ENCODE measurements at regions not wholly inside any gene's neighbourhood (a gene's known extent, or its start where the extent isn't known, plus 50 kb on each side); places are given as distances from the start of the nearest gene placed in this dataset.

GRCh38 chr18:3328532-3328931 lies 66.6 kb downstream of the MYL12B start:
- TF ChIP-seq, protein P1, sequence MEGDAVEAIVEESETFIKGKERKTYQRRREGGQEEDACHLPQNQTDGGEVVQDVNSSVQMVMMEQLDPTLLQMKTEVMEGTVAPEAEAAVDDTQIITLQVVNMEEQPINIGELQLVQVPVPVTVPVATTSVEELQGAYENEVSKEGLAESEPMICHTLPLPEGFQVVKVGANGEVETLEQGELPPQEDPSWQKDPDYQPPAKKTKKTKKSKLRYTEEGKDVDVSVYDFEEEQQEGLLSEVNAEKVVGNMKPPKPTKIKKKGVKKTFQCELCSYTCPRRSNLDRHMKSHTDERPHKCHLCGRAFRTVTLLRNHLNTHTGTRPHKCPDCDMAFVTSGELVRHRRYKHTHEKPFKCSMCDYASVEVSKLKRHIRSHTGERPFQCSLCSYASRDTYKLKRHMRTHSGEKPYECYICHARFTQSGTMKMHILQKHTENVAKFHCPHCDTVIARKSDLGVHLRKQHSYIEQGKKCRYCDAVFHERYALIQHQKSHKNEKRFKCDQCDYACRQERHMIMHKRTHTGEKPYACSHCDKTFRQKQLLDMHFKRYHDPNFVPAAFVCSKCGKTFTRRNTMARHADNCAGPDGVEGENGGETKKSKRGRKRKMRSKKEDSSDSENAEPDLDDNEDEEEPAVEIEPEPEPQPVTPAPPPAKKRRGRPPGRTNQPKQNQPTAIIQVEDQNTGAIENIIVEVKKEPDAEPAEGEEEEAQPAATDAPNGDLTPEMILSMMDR (IDR thresholded peaks at IDR 0.05; ENCODE audit: control insufficient read depth, insufficient read depth, low read depth, low read length, missing control alignments), result no peak
- H3K4me3 ChIP-seq (ENCODE audit: control insufficient read depth, low read depth, low read length), result no peak overlapping the region
- no peak for DNase-seq (ENCODE audit: low read depth)

DNA sequence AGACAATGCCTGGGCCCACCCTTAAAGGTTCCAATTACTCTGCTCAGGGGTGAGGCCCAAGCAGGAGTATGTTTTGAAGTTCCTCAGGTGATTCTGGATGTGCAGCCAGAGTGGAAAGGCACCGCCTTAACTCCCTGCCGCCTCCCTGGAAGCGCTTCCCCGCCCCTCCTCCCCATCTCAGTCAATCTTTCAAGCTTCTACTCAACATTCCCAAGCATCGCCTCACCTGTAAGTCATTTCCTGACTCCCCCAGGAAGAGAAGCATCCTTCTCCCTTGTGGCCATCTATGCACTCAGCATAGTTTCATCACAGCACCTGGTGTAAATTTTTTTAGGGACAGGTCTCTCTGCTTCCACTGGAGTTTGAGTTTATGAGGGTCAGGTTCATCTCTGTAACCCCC lies 67.5 kb downstream of the MYL12B start:
- no peak for DNase-seq (ENCODE audit: low read depth)
- no peak overlapping the region for H3K4me3 ChIP-seq (ENCODE audit: control insufficient read depth, low read depth, low read length)
- TF ChIP-seq, protein P1 (IDR thresholded peaks at IDR 0.05; ENCODE audit: control insufficient read depth, insufficient read depth, low read depth, low read length, missing control alignments), result no peak

DNA sequence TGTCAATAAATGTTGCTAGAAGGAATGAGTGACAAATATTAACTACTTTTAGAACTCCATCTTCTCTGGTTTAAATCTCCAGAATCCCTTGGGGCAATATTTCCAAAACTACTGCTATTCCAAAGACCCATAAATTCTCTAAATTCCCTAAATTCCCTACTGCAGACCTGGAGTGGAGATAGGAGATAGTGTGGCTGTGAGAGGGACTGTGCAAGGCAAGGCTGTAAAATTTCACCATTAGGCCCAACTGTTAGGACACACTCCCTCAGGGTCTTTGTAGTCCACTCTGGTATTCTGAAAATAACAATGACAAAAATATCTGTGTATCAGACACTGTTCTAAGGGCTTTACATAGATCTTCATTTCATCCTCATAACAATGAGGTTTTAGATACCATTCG lies 67.9 kb downstream of the MYL12B start:
- TF ChIP-seq, protein P1 (IDR thresholded peaks at IDR 0.05; ENCODE audit: control insufficient read depth, insufficient read depth, low read depth, low read length, missing control alignments), result no peak
- no peak for DNase-seq (ENCODE audit: low read depth)
- no peak overlapping the region for H3K4me3 ChIP-seq (ENCODE audit: control insufficient read depth, low read depth, low read length)

GRCh38 chr18:3330622-3331021 lies 68.7 kb downstream of the MYL12B start:
- DNase-seq (ENCODE audit: low read depth), result no peak
- H3K4me3 ChIP-seq (ENCODE audit: control insufficient read depth, low read depth, low read length), result no peak overlapping the region
- TF ChIP-seq, protein P1 (IDR thresholded peaks at IDR 0.05; ENCODE audit: control insufficient read depth, insufficient read depth, low read depth, low read length, missing control alignments), result no peak

DNA sequence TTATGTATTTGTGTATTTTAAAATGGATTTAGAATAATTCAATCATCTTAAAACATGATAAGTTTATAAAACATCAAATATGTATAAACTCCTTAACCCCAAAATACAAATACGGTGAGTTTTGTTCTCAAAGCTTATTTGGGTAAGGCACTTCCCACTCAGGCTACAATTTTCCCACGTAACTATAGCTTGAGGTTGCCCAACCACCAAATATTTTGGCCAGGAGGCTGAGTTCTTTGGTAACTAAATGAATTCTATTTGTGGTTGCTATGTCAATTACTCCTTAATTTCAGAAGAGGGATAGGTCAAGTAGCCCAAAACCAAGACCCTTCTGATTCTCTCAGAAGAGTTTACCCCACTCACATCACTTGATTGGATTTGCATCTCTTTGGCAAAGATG lies 70.4 kb downstream of the MYL12B start:
- no peak for DNase-seq (ENCODE audit: low read depth)
- H3K4me3 ChIP-seq (ENCODE audit: control insufficient read depth, low read depth, low read length), result no peak overlapping the region
- TF ChIP-seq, protein P1 (IDR thresholded peaks at IDR 0.05; ENCODE audit: control insufficient read depth, insufficient read depth, low read depth, low read length, missing control alignments), result no peak

DNA sequence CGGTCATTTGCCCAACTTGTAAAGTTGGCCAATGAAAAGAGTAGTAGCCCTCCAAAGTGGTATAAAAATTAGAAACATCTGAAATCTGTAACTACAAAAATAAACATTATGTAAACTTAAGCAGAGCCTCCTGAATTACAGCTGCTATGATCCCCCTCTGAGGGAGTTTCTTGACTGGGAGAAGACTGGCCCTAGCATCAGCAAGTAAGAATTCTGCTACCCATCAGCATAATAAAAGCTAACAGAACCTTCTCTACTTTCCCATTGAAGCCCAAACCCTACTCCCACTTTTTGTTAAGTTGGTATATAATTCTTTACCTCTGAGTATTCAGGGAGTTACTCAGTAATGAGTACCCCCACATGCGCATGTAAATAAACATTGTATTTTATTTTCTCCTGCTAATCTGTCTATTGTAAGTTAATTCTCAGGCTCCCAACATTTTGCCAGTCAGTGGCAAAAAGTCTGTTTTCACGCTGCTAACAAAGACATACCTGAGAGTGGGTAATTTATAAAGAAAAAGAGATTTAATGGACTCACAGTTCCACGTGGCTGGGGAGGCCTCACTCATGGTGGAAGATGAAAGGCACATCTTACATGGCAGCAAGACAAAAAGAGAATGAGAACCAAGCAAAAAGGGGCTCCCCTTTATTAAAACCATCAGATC lies 71.3 kb downstream of the MYL12B start:
- no peak overlapping the region for H3K4me3 ChIP-seq (ENCODE audit: control insufficient read depth, low read depth, low read length)
- TF ChIP-seq, protein P1 (IDR thresholded peaks at IDR 0.05; ENCODE audit: control insufficient read depth, insufficient read depth, low read depth, low read length, missing control alignments), result no peak
- DNase-seq (ENCODE audit: low read depth), result no peak
